HG03097 (cell line): ENCODE measurements at regions not wholly inside any gene's neighbourhood (a gene's known extent, or its start where the extent isn't known, plus 50 kb on each side); places are given as distances from the start of the nearest gene placed in this dataset.

Experiments
- ATAC-seq: cut with Tn5 transposase; IDR thresholded peaks from one replicate; pipeline ENCODE4 v1.9.1; 2021; ENCODE audit not compliant: unreplicated experiment, low FRiP score

GRCh38 chr16:86104537-86105048 is 205.6 kb downstream of the IRF8 start:
- ATAC-seq: no peak

DNA sequence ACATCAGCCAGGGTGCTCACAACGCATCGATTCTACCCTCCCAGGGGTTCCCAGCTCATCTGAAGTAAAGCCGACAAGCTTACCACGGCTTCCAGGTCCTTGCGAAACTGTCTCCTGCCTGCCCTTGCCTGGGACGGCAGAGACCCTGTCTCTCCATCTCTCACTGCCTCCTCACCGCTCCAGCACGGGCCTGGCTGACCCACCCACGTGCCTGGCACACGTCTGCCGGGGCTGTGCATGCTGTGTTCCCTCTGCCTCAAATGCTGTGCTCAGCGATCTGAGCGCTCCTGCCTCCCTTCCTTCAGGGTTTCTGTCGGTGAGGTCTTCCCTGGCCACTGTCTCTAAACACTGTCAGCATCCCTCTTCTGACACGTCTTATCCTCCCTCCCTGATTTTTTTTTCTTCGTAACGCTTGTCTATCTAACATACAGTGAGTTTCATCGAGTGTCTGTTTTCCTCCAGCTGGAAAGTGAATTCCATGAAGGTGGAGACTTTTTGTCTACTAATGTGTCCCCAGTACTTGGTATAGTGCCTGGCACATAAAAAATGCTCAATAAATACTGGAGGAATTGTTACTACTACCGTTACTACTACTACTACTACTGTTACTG is 208.4 kb downstream of the IRF8 start:
- ATAC-seq: no peak

- ATAC-seq: no peak
These were observed 209.1 kb downstream of the IRF8 start for GRCh38 chr16:86108062-86108461.

DNA sequence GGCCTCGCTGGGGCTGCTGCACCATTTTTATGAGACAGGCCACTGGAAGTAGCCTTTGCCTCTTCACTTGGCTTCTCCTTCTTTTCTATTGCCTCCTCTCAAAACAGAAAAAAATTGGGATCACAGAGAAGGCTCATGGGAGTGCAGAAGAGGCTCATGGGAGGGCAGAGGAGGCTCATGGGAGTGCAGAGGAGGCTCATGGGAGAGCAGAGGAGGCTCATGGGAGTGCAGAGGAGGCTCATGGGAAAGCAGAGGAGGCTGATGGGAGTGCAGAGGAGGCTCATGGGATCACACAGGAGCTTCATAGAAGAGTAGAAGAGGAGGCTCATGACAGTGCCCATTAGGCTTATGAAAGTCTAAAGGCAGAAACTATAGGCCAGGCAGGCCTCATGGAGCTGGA is 211.2 kb downstream of the IRF8 start:
- no peak for ATAC-seq

- no peak for ATAC-seq
These were observed 211.8 kb downstream of the IRF8 start for GRCh38 chr16:86110726-86111125.

- no peak for ATAC-seq
These were observed 213.2 kb downstream of the IRF8 start for GRCh38 chr16:86112178-86112577.

- ATAC-seq: no peak
These were observed 218.3 kb downstream of the IRF8 start for GRCh38 chr16:86117235-86117634.

DNA sequence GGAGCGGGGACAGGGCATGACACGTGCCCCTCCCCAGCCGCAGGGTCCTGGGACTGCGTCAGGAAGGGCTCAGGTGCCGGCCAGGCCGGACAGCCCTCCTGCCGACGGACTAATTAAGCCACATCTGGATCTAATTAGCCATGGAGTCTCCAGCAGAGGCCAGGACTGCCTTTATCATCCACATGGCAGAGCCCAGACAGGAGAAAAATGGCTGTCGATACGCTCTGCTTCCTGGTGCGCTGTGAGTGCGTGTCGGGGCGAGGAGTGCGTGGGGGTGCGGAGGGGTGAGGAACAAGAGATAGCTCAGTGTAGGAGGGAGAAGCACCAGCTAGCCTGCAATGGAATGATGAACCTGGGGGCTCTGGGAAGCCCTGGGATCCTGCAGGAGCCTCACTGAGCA is 218.8 kb downstream of the IRF8 start:
- no peak for ATAC-seq

- no peak for ATAC-seq
These were observed 219.7 kb downstream of the IRF8 start for GRCh38 chr16:86118467-86119307.

DNA sequence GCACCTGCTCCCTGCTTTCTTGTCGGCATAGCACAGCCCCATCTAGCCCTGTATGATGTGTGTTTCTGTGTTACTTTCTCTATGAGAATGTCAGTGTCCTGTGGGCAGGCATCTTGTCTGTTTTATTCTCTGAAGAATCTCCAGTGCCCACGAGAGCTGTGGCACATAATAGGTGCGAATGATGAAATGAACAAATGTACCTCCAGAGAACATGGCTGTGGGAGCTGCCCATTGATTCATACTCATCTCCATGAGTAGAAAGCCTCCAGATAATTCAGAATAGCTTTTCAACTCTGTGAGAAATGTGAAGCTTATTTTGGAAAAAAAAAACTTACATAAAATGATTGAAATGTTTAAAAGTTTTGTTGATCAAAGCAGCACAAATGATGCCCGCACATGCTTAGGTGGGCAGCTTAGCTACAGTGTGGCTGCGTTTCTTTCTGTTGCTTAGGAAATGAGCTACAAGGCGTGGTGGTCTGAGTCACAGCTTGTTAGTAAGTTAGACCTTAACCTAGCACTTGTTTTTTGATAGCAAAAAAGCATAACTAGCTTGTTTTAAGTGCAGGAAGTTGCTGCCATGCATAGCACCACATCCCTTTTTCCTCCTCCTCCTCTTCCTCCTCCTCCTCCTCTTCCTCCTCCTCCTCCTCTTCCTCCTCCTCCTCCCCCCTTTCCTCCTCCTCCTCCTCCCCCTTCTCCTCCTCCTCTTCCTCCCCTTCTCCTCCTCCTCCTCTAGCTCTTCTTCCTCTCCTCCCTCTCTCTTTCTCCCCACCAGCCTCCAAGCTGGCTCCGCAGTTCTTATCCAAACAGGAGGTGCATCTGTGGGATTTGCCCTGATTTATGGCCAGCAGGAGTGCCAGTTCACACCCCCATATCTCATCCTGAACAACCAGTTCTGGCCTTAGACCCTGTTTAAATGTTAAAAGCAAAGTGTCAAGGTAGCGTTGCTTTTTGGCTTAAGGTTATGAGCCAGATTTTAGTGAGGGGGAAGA is 221.5 kb downstream of the IRF8 start:
- ATAC-seq: no peak

- no peak for ATAC-seq
These were observed 222.5 kb downstream of the IRF8 start for GRCh38 chr16:86121374-86122010.

GRCh38 chr16:86122681-86123342 is 223.8 kb downstream of the IRF8 start:
- no peak for ATAC-seq

DNA sequence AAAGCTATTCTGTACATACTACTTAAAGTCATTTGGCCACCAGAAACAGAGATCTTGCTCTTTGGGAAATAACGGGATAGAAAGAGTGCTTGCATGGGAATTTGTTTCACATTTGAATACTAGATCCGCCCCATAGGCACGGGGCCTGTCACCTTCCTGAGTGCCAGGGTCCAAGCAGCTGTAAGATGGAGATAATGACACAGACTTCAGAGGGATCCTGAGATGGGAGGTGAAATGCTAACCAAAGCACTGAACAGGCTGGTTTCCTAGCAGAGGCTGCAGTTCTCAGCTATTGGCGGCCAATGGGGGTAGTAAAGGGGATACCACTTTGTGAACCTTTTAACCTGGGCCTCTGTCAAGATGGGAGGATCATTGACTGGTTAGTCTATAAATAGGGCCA is 225.4 kb downstream of the IRF8 start:
- no peak for ATAC-seq

GRCh38 chr16:86126891-86127290 is 227.9 kb downstream of the IRF8 start:
- ATAC-seq: no peak

GRCh38 chr16:86127366-86127765 is 228.4 kb downstream of the IRF8 start:
- no peak for ATAC-seq

- ATAC-seq: no peak
These were observed 229.3 kb downstream of the IRF8 start for GRCh38 chr16:86128246-86128645.

GRCh38 chr16:86129541-86129940 is 230.6 kb downstream of the IRF8 start:
- no peak for ATAC-seq

- ATAC-seq: no peak
These were observed 234.4 kb downstream of the IRF8 start for GRCh38 chr16:86133377-86133776.

DNA sequence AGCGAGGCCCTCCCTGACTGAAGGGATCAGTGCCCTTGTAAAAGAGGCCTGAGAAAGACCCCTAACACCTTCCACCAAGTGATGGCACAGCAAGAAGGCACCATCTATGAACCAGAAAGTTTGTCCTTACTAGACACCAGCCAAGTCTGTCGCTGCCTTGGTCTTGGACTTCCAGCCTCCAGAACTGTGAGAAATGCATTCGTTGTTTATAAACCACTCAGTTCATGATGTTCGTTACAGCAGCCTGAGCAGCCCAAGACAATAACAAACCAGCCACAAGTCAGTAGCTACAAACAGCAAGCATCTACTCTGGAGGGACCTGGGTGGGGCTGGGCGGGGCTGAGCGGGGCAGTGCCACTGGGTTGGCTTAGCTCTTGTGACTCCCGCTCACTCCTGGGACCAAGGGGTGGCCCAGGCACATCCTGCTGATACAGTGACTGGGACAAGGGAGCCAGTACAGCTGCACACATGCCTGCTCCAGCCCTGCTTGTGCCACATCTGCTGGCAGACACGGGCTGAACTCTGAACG is 234.9 kb downstream of the IRF8 start:
- no peak for ATAC-seq
